ENCODE measurements at regions not wholly inside any gene's neighbourhood (a gene's known extent, or its start where the extent isn't known, plus 50 kb on each side); places are given as distances from the start of the nearest gene placed in this dataset.
"Not testable (repeated sequence)": the region's sequence is repeated elsewhere in the genome, so short reads cannot be mapped to it uniquely, and the experiment has no call there.

DNA sequence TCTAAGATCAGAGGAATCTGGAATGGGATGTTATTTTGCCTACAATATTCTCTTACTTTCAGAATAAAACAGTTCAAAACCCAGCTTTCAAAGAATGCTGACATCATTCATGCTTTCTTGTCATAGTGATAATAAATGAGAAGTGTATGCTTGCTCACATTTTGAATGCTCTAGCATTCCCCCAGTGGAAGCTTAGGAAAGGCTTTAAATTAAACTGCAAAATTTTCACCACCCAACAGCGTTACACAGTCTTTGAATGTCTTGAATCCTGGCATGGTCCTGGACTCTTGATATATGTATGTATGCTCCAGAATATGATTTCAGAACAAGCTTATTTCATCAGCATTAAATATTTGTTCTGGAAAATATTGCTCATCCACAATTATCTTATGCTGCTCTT lies 964.3 kb upstream of the NUDT12 start:
- Mint-ChIP-seq H3K4me3 (no peak overlapping the region), H3K27me3 (no peaks in the 10 kb centered on the region), H3K4me1 (no peaks in the 10 kb centered on the region)

GRCh38 chr5:104513640-104514072 lies 951.1 kb upstream of the NUDT12 start:
- no peaks in the 10 kb centered on the region for H3K27me3 Mint-ChIP-seq
- H3K27ac Mint-ChIP-seq: no peak overlapping the region
- no peak overlapping the region for H3K4me3 Mint-ChIP-seq

More for the DNA sequence above, 964.3 kb upstream of the NUDT12 start:
- Mint-ChIP-seq H3K9me3 (no peaks in the 10 kb centered on the region), H3K27ac (no peak overlapping the region), H3K36me3 (no peaks in the 10 kb centered on the region)

GRCh38 chr5:104513121-104513602 lies 950.6 kb upstream of the NUDT12 start:
- no peak overlapping the region for H3K4me3 Mint-ChIP-seq

More at GRCh38 chr5:104513640-104514072, 951.1 kb upstream of the NUDT12 start:
- Mint-ChIP-seq H3K36me3 (no peaks in the 10 kb centered on the region), H3K9me3 (peaks cover under 1% of the 10 kb centered on the region), H3K4me1 (no peaks in the 10 kb centered on the region)

DNA sequence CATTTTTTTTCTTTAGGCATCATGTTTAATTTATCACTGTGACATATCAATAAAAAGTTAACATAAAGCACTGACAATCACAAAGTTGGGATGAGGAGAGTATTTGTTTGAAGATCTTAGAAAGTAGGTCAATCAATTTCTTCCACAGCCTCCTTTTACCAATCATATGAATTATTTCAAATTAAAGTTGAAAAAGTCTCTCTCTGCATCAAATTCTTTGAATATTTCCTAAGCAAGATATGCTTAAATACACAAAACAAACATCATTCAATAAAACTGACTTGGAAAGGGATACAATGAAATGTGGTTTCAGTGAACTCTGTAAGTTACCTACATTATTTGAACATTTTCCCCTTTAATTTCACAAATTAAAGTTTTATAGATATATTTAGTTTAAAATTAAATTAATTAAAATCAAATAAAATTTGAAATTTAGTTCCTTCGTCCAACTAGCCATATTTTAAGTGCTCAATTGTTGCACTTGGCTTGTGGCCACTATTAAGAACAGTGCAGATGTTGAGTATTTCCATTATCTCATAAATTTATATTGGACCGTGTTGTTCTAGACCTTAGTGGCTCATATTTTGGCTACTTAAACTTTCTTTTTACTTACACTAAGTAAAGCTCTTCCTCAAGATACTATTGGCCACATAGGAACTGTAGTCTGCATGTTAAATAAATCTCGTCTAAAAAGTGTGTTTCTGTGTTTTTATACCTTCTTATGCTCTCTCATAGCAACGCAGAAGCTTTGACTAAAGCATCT lies 949.7 kb upstream of the NUDT12 start:
- Mint-ChIP-seq H3K27ac (no peak overlapping the region), H3K36me3 (no peaks in the 10 kb centered on the region), H3K4me3 (no peak overlapping the region), H3K27me3 (no peaks in the 10 kb centered on the region), H3K9me3 (peaks cover 6% of the 10 kb centered on the region), H3K4me1 (no peaks in the 10 kb centered on the region)

More at GRCh38 chr5:104513121-104513602, 950.6 kb upstream of the NUDT12 start:
- Mint-ChIP-seq H3K36me3 (no peaks in the 10 kb centered on the region), H3K27me3 (no peaks in the 10 kb centered on the region), H3K4me1 (no peaks in the 10 kb centered on the region), H3K9me3 (peaks cover 5% of the 10 kb centered on the region), H3K27ac (no peak overlapping the region)

- no peaks in the 10 kb centered on the region for H3K36me3 Mint-ChIP-seq
- no peak overlapping the region for H3K27ac Mint-ChIP-seq
- peaks cover 15% of the 10 kb centered on the region for H3K9me3 Mint-ChIP-seq
- H3K4me1 Mint-ChIP-seq: no peaks in the 10 kb centered on the region
- no peaks in the 10 kb centered on the region for H3K27me3 Mint-ChIP-seq
- H3K4me3 Mint-ChIP-seq: no peak overlapping the region
Measured at GRCh38 chr5:104498281-104498680, 935.7 kb upstream of the NUDT12 start.

DNA sequence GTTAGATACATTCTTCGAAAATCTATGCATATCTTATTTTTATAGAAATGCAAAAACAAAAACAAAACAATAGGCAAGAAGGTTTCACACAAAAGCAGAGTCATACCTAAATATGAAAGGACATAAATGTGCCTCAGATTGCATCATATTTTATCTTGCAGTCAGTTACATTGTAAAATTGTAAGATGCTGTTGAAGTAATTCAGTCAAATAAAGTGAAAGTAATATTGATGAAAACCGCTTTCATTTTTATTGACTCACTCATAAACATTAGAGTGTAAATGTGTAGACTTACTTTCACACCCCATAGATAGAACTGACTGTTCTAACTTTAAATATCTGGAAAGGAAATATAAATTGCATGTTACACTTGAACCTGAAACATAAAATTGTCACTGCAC lies 931.5 kb upstream of the NUDT12 start:
- H3K27ac Mint-ChIP-seq: no peak overlapping the region
- no peaks in the 10 kb centered on the region for H3K27me3 Mint-ChIP-seq
- H3K9me3 Mint-ChIP-seq: no peaks in the 10 kb centered on the region
- H3K4me1 Mint-ChIP-seq: no peaks in the 10 kb centered on the region
- no peak overlapping the region for H3K4me3 Mint-ChIP-seq
- no peaks in the 10 kb centered on the region for H3K36me3 Mint-ChIP-seq

- Mint-ChIP-seq H3K36me3 (no peaks in the 10 kb centered on the region), H3K9me3 (peaks cover 13% of the 10 kb centered on the region), H3K4me1 (no peaks in the 10 kb centered on the region)
Measured at GRCh38 chr5:104472811-104473210, 910.2 kb upstream of the NUDT12 start.

GRCh38 chr5:104456122-104456521 lies 893.5 kb upstream of the NUDT12 start:
- Mint-ChIP-seq H3K27me3 (no peaks in the 10 kb centered on the region), H3K4me3 (no peak overlapping the region), H3K9me3 (peaks cover 5% of the 10 kb centered on the region), H3K36me3 (peaks cover 1% of the 10 kb centered on the region), H3K27ac (no peak overlapping the region), H3K4me1 (no peaks in the 10 kb centered on the region)

More at GRCh38 chr5:104472811-104473210, 910.2 kb upstream of the NUDT12 start:
- Mint-ChIP-seq H3K27ac (no peak overlapping the region), H3K27me3 (no peaks in the 10 kb centered on the region), H3K4me3 (no peak overlapping the region)

- Mint-ChIP-seq H3K9me3 (peaks cover 5% of the 10 kb centered on the region), H3K4me3 (no peak overlapping the region), H3K4me1 (no peaks in the 10 kb centered on the region), H3K36me3 (peaks cover 1% of the 10 kb centered on the region), H3K27me3 (no peaks in the 10 kb centered on the region), H3K27ac (no peak overlapping the region)
Measured at GRCh38 chr5:104452550-104452949, 890.0 kb upstream of the NUDT12 start.

- not testable (repeated sequence) for H3K4me1 Mint-ChIP-seq, H3K9me3 Mint-ChIP-seq, H3K27me3 Mint-ChIP-seq, H3K4me3 Mint-ChIP-seq, H3K27ac Mint-ChIP-seq, H3K36me3 Mint-ChIP-seq
Measured at GRCh38 chr5:104451911-104452310, 889.3 kb upstream of the NUDT12 start.

- Mint-ChIP-seq H3K27me3 (no peaks in the 10 kb centered on the region), H3K36me3 (no peaks in the 10 kb centered on the region), H3K4me3 (no peak overlapping the region), H3K27ac (no peak overlapping the region), H3K9me3 (peaks cover 11% of the 10 kb centered on the region), H3K4me1 (no peaks in the 10 kb centered on the region)
Measured at GRCh38 chr5:104444656-104445055, 882.1 kb upstream of the NUDT12 start.

DNA sequence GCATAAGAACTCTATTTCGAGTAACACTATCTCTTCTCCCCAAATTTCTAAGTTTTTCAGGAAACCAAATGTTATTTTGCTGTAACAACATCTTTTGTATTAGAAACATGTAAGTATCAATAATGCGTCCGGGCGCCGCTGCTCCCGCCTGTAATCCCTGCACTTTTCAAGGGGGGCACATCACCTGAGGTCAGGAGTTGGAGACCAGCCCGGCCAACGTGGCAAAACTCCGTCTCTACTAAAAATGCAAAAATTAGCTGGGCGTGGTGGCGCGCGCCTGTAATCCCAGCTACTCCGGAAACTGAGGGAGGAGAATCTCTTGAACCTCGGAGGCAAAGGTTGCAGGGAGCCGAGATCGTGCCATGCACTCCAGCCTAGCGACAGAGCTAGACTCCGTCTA lies 881.1 kb upstream of the NUDT12 start:
- Mint-ChIP-seq H3K36me3 (no peaks in the 10 kb centered on the region), H3K4me1 (no peaks in the 10 kb centered on the region), H3K4me3 (no peak overlapping the region), H3K27ac (no peak overlapping the region), H3K9me3 (peaks cover 11% of the 10 kb centered on the region), H3K27me3 (no peaks in the 10 kb centered on the region)

DNA sequence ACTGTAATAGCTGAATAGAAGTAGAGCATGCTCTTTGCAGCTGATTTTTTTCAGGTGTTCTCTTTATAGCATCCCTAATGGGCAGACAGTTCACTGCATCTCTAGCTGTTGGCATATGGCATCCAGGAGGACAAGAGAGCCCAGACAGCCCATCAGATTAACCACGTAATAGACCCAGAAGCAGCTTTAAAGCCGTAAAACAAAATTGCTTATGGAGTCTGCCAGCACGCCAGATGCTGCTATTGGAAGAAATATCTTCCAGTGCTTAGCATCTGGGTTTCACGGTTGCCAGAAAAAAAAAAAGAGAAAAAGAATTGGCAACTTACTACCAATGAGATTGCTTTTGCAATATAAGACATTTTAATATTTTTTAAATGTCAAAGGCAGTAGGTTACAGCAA lies 869.4 kb upstream of the NUDT12 start:
- Mint-ChIP-seq H3K36me3 (no peaks in the 10 kb centered on the region), H3K27ac (no peak overlapping the region), H3K4me3 (no peak overlapping the region), H3K4me1 (no peaks in the 10 kb centered on the region), H3K9me3 (no peaks in the 10 kb centered on the region), H3K27me3 (no peaks in the 10 kb centered on the region)

GRCh38 chr5:104431002-104431620 lies 868.5 kb upstream of the NUDT12 start:
- H3K4me3 Mint-ChIP-seq: no peak overlapping the region
- no peaks in the 10 kb centered on the region for H3K36me3 Mint-ChIP-seq
- H3K27me3 Mint-ChIP-seq: no peaks in the 10 kb centered on the region
- no peak overlapping the region for H3K27ac Mint-ChIP-seq
- H3K4me1 Mint-ChIP-seq: no peaks in the 10 kb centered on the region
- no peaks in the 10 kb centered on the region for H3K9me3 Mint-ChIP-seq

DNA sequence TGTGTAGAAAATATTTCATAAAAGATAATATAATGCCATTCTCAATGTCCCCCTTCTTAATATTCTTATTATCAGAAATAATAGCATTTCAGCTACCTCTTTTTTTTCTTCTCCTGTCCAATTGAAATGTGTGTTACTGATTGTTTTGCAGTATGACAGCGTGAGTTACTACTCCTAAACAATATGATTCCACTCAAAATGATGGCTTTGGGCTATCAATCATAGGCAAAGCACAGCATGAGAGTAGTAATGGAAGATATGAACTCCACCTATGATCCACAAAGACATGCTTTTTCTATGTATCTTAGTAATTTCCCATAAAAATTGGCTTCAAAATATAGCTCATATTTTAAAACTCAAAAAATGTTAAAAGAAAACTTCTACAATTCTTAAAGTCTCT lies 867.3 kb upstream of the NUDT12 start:
- no peaks in the 10 kb centered on the region for H3K27me3 Mint-ChIP-seq
- no peak overlapping the region for H3K27ac Mint-ChIP-seq
- H3K9me3 Mint-ChIP-seq: no peaks in the 10 kb centered on the region
- H3K36me3 Mint-ChIP-seq: no peaks in the 10 kb centered on the region
- H3K4me1 Mint-ChIP-seq: no peaks in the 10 kb centered on the region
- H3K4me3 Mint-ChIP-seq: no peak overlapping the region

- Mint-ChIP-seq H3K36me3 (no peaks in the 10 kb centered on the region), H3K4me1 (no peaks in the 10 kb centered on the region), H3K27me3 (no peaks in the 10 kb centered on the region), H3K27ac (no peak overlapping the region), H3K9me3 (peaks cover 10% of the 10 kb centered on the region), H3K4me3 (no peak overlapping the region)
Measured at GRCh38 chr5:104421431-104421830, 858.8 kb upstream of the NUDT12 start.

All from activated naive CD4-positive, alpha-beta T cell treated with anti-CD3 and anti-CD28 coated beads, Interleukin-2, amount 50 U/mL, for 24 hours (primary cell).